ENCODE measurements at regions not wholly inside any gene's neighbourhood (a gene's known extent, or its start where the extent isn't known, plus 50 kb on each side); places are given as distances from the start of the nearest gene placed in this dataset.

- H3K36me3 Mint-ChIP-seq (ENCODE audit: low read depth): peaks cover 10% of the 10 kb centered on the region
- no peak for DNase-seq (ENCODE audit: low spot score)
- no peak overlapping the region for H3K4me3 Mint-ChIP-seq (ENCODE audit: unreplicated experiment)
- no peaks in the 10 kb centered on the region for H3K4me1 Mint-ChIP-seq (ENCODE audit: low read depth)
- no peak overlapping the region for H3K27ac Mint-ChIP-seq (ENCODE audit: unreplicated experiment)
- H3K9me3 Mint-ChIP-seq (ENCODE audit: low read depth): peaks cover 16% of the 10 kb centered on the region
- H3K27me3 Mint-ChIP-seq (ENCODE audit: low read depth): no peaks in the 10 kb centered on the region
- no peak for TF ChIP-seq CTCF (IDR thresholded peaks at IDR 0.05)
Measured at GRCh38 chr2:180559771-180560170, 420.6 kb upstream of the UBE2E3 start.

DNA sequence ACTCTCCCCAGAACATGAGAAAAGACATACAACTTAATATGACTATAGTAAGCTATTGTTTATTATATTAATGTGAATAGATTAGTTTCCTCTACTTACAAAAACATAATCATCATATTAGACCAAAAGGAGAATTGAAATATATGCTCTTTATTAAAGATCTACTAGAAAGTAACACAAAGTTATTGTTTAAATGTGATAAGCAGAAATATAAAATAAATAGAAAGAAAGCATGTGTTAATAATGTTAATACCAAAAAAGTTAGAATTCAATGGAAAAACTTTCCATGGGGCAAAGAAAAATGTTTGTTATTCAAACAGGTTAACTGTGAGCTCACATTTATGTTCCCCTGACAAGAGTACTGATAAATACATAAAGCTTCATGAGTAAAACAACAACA, 421.4 kb upstream of the UBE2E3 start:
- Mint-ChIP-seq H3K4me3 (ENCODE audit: unreplicated experiment) (no peak overlapping the region), H3K36me3 (ENCODE audit: low read depth) (peaks cover 10% of the 10 kb centered on the region), H3K27me3 (ENCODE audit: low read depth) (no peaks in the 10 kb centered on the region), H3K27ac (ENCODE audit: unreplicated experiment) (no peak overlapping the region), H3K4me1 (ENCODE audit: low read depth) (no peaks in the 10 kb centered on the region), H3K9me3 (ENCODE audit: low read depth) (peaks cover 16% of the 10 kb centered on the region)
- DNase-seq (ENCODE audit: low spot score): no peak
- TF ChIP-seq CTCF (IDR thresholded peaks at IDR 0.05): no peak

DNA sequence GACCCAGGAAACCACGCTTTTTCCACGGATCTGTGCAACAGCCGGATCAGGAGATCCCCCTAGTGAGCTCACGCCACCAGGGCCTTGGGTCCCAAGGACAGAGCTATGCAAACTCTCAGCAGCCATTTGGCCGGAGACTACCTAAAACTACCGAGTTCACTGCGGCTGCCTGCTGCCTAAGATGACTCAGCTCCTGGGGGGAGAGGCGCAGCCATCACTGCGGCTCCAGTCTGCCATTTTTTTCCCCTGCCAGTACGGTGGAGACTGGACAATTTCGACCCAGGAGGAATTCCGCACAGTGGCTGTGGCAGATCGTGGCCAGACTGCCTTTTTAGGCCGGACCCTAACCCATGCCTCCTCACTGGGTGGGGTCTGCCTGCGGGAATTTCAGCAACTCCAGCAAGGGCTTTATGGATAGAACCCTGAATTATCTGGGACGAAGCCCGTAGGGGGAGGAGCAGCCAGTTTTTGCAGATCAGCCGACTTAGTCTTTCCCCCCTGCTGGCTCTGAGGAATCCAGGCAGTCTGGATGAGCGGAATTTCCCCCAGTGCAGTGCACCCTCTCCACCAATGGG, 424.9 kb upstream of the UBE2E3 start:
- Mint-ChIP-seq H3K4me1 (ENCODE audit: low read depth) (no peaks in the 10 kb centered on the region), H3K27me3 (ENCODE audit: low read depth) (no peaks in the 10 kb centered on the region), H3K27ac (ENCODE audit: unreplicated experiment) (no peak overlapping the region), H3K4me3 (ENCODE audit: unreplicated experiment) (no peak overlapping the region), H3K36me3 (ENCODE audit: low read depth) (peaks cover 10% of the 10 kb centered on the region), H3K9me3 (ENCODE audit: low read depth) (peaks cover 16% of the 10 kb centered on the region)
- peak; percentile 51 for DNase-seq (ENCODE audit: low spot score)
- TF ChIP-seq CTCF (IDR thresholded peaks at IDR 0.05): no peak

- Mint-ChIP-seq H3K4me1 (ENCODE audit: low read depth) (no peaks in the 10 kb centered on the region), H3K36me3 (ENCODE audit: low read depth) (peaks cover 10% of the 10 kb centered on the region), H3K27ac (ENCODE audit: unreplicated experiment) (no peak overlapping the region), H3K4me3 (ENCODE audit: unreplicated experiment) (no peak overlapping the region), H3K9me3 (ENCODE audit: low read depth) (peaks cover 16% of the 10 kb centered on the region), H3K27me3 (ENCODE audit: low read depth) (no peaks in the 10 kb centered on the region)
- no peak for DNase-seq (ENCODE audit: low spot score)
- TF ChIP-seq CTCF (IDR thresholded peaks at IDR 0.05): no peak
Measured at GRCh38 chr2:180554330-180554729, 426.1 kb upstream of the UBE2E3 start.

GRCh38 chr2:180553094-180553715, 427.2 kb upstream of the UBE2E3 start:
- Mint-ChIP-seq H3K4me1 (ENCODE audit: low read depth) (no peaks in the 10 kb centered on the region), H3K9me3 (ENCODE audit: low read depth) (peaks cover 16% of the 10 kb centered on the region), H3K27ac (ENCODE audit: unreplicated experiment) (no peak overlapping the region), H3K27me3 (ENCODE audit: low read depth) (no peaks in the 10 kb centered on the region), H3K36me3 (ENCODE audit: low read depth) (peaks cover 10% of the 10 kb centered on the region), H3K4me3 (ENCODE audit: unreplicated experiment) (no peak overlapping the region)
- TF ChIP-seq CTCF (IDR thresholded peaks at IDR 0.05): no peak
- DNase-seq (ENCODE audit: low spot score): no peak
